Vagina (tissue), 2 donors: ENCODE measurements at regions not wholly inside any gene's neighbourhood (a gene's known extent, or its start where the extent isn't known, plus 50 kb on each side); places are given as distances from the start of the nearest gene placed in this dataset.

Experiments used
- DNase-seq, 2 donors: peaks; one replicate each; pipeline ENCODE4 v3.0.0-alpha.2; 2017; ENCODE audit errors: extremely low spot score in 2 of 2
- H3K27ac ChIP-seq: fragments of 200-600 bp; sonication (generic); one replicate; pipeline ENCODE4 v1.5.1; 2019
- H3K27me3 ChIP-seq: fragments of 200-600 bp; sonication (generic); one replicate; pipeline ENCODE4 v1.5.1; 2019
- H3K36me3 ChIP-seq, 2 donors: fragments of 200-600 bp; sonication (generic); one replicate each; pipeline ENCODE4 v1.5.1; 2017 to 2019
- H3K4me1 ChIP-seq: fragments of 200-600 bp; sonication (generic); one replicate; pipeline ENCODE4 v1.5.1; 2019
- H3K4me3 ChIP-seq, 2 donors: fragments of 200-600 bp; sonication (generic); 1 replicate in 1 of 2; 2 replicates in 1 of 2; pipeline ENCODE4 v1.5.1; 2016 to 2019
- H3K9me3 ChIP-seq: fragments of 200-600 bp; sonication (generic); one replicate; pipeline ENCODE4 v1.5.1; 2019
- POLR2A ChIP-seq, 2 donors: fragments of 450-650 bp; IDR thresholded peaks; one replicate each; pipeline ENCODE4 v1.6.1; 2017; ENCODE audit warnings: antibody characterized with exemption in 2 of 2, mild to moderate bottlenecking in 2 of 2, moderate library complexity in 2 of 2
- POLR2AphosphoS5 ChIP-seq, 2 donors: sonication (generic); formaldehyde crosslinking; IDR thresholded peaks; one replicate each; pipeline ENCODE4 v1.9.0; 2017; ENCODE audit warnings: antibody characterized with exemption in 2 of 2, mild to moderate bottlenecking in 2 of 2, low read depth in 1 of 2; ENCODE audit not compliant: insufficient read depth in 1 of 2
- intact Hi-C: fragments of 100-400 bp; cut with DNase I; formaldehyde crosslinking; loops from one replicate; pipeline ENCODE4 v1.15.1; 2023
- TF ChIP-seq, protein P1 (sequence below), 3 experiments: fragments of 450-650 bp in 2 of 3; fragments of 200-600 bp in 1 of 3; sonication (generic) in 1 of 3; IDR thresholded peaks; one replicate each; pipeline ENCODE4 v1.5.1; 2017 to 2019; ENCODE audit warnings: antibody characterized with exemption in 3 of 3, mild to moderate bottlenecking in 2 of 3, moderate library complexity in 2 of 3

DNA sequence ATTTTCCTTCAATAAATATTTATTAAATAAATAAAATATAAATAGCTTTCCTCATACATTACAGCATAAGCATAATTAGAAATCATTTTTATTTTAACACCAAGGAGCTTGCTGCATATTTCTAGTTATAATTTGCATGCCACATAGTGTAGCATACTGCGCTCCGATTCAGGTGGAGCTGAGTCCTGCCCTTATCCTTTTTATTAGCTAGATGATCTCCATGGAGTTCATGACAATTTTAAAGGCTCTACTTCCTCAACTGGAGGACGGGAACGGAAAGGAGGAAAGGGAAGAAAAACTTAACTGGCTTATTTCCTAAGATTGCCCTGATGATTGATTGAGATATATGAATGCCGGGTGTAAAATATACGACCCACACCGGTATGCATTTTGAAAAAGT is 385.2 kb downstream of the PLK2 start:
- no peak overlapping the region for H3K27ac ChIP-seq
- intact Hi-C loops, result no loop called here
- H3K4me1 ChIP-seq, result peaks cover 5% of the 10 kb centered on the region
- H3K4me3 ChIP-seq, result no peak overlapping the region
- TF ChIP-seq POLR2A (IDR thresholded peaks at IDR 0.05), result no peak
- TF ChIP-seq, protein P1, sequence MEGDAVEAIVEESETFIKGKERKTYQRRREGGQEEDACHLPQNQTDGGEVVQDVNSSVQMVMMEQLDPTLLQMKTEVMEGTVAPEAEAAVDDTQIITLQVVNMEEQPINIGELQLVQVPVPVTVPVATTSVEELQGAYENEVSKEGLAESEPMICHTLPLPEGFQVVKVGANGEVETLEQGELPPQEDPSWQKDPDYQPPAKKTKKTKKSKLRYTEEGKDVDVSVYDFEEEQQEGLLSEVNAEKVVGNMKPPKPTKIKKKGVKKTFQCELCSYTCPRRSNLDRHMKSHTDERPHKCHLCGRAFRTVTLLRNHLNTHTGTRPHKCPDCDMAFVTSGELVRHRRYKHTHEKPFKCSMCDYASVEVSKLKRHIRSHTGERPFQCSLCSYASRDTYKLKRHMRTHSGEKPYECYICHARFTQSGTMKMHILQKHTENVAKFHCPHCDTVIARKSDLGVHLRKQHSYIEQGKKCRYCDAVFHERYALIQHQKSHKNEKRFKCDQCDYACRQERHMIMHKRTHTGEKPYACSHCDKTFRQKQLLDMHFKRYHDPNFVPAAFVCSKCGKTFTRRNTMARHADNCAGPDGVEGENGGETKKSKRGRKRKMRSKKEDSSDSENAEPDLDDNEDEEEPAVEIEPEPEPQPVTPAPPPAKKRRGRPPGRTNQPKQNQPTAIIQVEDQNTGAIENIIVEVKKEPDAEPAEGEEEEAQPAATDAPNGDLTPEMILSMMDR (IDR thresholded peaks at IDR 0.05), result no peak
- TF ChIP-seq POLR2AphosphoS5 (IDR thresholded peaks at IDR 0.05; ENCODE audit: insufficient read depth in 1 of 2, low read depth in 1 of 2), result no peak
- H3K9me3 ChIP-seq, result no peaks in the 10 kb centered on the region
- H3K36me3 ChIP-seq, result no peaks in the 10 kb centered on the region
- no peaks in the 10 kb centered on the region for H3K27me3 ChIP-seq
- no peak for DNase-seq

DNA sequence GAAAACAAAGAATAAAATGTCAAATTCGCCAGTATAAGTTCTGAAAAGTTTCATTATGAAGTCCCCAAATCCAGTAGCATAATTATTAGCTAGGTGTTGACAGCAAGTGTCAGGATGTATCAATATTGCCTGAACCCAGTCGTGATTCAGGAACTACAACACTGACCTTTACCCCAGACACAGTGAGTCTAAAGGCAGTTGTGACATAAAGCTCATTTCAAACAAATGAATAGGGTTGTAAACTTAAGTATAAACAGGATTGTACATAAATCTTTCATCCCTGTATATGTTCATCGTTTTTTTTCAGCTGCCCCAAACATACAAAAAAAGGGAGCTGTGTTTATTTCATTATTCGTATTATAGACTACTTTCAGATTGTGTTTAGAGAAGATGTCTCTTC is 385.7 kb downstream of the PLK2 start:
- intact Hi-C loops, result no loop called here
- no peaks in the 10 kb centered on the region for H3K36me3 ChIP-seq
- H3K9me3 ChIP-seq, result no peaks in the 10 kb centered on the region
- DNase-seq, result no peak
- TF ChIP-seq POLR2AphosphoS5 (IDR thresholded peaks at IDR 0.05; ENCODE audit: insufficient read depth in 1 of 2, low read depth in 1 of 2) (no peak), POLR2A (IDR thresholded peaks at IDR 0.05) (no peak)
- TF ChIP-seq, protein P1 (IDR thresholded peaks at IDR 0.05), result no peak
- H3K4me3 ChIP-seq, result no peak overlapping the region
- no peaks in the 10 kb centered on the region for H3K27me3 ChIP-seq
- peaks cover 5% of the 10 kb centered on the region for H3K4me1 ChIP-seq
- no peak overlapping the region for H3K27ac ChIP-seq

DNA sequence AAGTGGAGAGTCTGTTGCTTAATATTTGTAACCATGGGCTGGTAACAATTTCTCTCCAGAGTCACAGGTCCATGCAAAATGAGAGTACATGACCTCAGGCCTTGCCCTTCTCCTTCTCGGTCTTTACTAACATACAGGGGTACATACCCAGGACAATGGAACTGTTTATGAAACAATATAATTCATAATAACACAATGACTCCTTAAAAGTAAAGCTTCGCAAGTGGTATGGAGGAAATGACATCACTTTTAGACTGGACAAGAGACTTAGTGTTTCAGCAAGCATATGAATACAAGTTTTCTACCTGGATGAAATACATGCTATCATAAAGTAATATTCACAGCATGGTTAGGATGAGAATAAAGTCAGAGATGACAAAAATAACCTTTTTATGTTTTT is 386.6 kb downstream of the PLK2 start:
- H3K36me3 ChIP-seq, result no peaks in the 10 kb centered on the region
- H3K9me3 ChIP-seq, result no peaks in the 10 kb centered on the region
- DNase-seq, result no peak
- H3K4me3 ChIP-seq, result no peak overlapping the region
- H3K4me1 ChIP-seq, result peaks cover 5% of the 10 kb centered on the region
- no peaks in the 10 kb centered on the region for H3K27me3 ChIP-seq
- no peak overlapping the region for H3K27ac ChIP-seq
- intact Hi-C loops, result no loop called here
- no peak for TF ChIP-seq POLR2A (IDR thresholded peaks at IDR 0.05)
- TF ChIP-seq POLR2AphosphoS5 (IDR thresholded peaks at IDR 0.05; ENCODE audit: insufficient read depth in 1 of 2, low read depth in 1 of 2), result no peak
- TF ChIP-seq, protein P1 (IDR thresholded peaks at IDR 0.05), result no peak

DNA sequence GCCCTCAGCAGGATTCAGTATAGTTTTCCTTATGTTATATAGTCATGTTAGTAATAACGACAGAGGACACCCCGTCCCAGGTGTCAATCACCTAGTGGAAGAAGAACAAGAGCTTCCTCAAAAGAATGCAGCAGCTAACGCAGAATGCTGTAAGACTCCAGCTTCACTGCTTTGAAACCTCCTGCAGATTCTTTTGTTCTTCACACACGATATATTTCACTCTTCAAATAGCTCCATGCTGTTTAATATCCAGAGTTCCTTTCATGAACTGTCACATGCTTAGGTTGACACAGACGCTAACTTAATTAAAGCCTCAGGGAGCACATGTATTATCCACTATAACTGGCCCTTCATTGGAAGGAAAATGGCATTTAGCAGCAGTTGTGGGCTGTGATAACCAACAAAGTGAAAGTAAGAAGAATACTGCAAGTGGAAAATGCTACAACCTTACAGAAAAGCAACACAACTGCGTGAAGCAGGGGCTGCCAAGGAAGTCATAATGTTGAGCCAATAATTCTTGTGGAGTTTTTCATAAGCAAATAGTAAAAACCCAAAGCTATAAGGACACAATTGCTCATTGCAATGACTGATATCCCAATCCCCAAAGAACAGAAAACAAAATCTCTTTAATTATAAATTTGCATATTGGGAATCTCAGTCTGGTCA is 387.5 kb downstream of the PLK2 start:
- H3K36me3 ChIP-seq, result no peaks in the 10 kb centered on the region
- TF ChIP-seq, protein P1 (IDR thresholded peaks at IDR 0.05), result no peak
- TF ChIP-seq POLR2A (IDR thresholded peaks at IDR 0.05) (no peak), POLR2AphosphoS5 (IDR thresholded peaks at IDR 0.05; ENCODE audit: insufficient read depth in 1 of 2, low read depth in 1 of 2) (no peak)
- H3K27ac ChIP-seq, result no peak overlapping the region
- peaks cover 5% of the 10 kb centered on the region for H3K4me1 ChIP-seq
- intact Hi-C loops, result no loop called here
- no peak for DNase-seq
- no peak overlapping the region for H3K4me3 ChIP-seq
- no peaks in the 10 kb centered on the region for H3K27me3 ChIP-seq
- no peaks in the 10 kb centered on the region for H3K9me3 ChIP-seq

DNA sequence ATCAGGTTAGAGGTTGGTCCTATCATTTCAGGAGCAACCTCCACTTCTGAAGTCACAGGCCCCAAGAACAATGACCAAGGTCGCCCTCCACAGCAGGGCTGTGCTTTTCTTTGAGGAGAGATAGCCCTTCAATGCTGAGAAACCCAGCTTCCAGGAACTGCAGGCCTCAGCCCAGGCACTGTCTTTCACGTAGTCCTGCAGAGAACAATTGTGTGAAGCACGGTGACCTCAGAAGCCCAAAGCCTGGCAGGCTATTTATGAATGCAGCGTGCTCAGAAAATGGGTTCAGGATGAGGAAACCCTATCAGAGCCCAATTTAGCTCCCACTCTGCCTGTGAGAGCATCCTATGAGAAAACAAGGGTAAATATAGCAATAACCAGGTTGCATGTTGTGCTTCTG is 388.3 kb downstream of the PLK2 start:
- Histone ChIP-seq H3K4me3 (no peak overlapping the region), H3K36me3 (no peaks in the 10 kb centered on the region), H3K27me3 (no peaks in the 10 kb centered on the region), H3K4me1 (peaks cover 5% of the 10 kb centered on the region), H3K9me3 (no peaks in the 10 kb centered on the region), H3K27ac (no peak overlapping the region)
- intact Hi-C loops, result no loop called here
- DNase-seq, result no peak
- TF ChIP-seq, protein P1 (IDR thresholded peaks at IDR 0.05), result no peak
- no peak for TF ChIP-seq POLR2AphosphoS5 (IDR thresholded peaks at IDR 0.05; ENCODE audit: insufficient read depth in 1 of 2, low read depth in 1 of 2)
- TF ChIP-seq POLR2A (IDR thresholded peaks at IDR 0.05), result no peak
